Liver (tissue), 8 donors: ENCODE measurements at regions not wholly inside any gene's neighbourhood (a gene's known extent, or its start where the extent isn't known, plus 50 kb on each side); places are given as distances from the start of the nearest gene placed in this dataset.

Source experiments
- DNase-seq: peaks from one replicate; pipeline ENCODE4 v3.0.0-alpha.2; 2017; ENCODE audit warnings: low spot score
- H3K27ac ChIP-seq, 2 donors: one replicate each; pipeline ENCODE4 v1.7.0; 2013; ENCODE audit warnings: inconsistent platforms in 2 of 2, low read length in 2 of 2, control low read depth in 1 of 2, low read depth in 1 of 2, mild to moderate bottlenecking in 1 of 2
- H3K27me3 ChIP-seq, 4 donors: one replicate each; pipeline versions ENCODE4 v1.6.1 to v1.7.0; 2013; ENCODE audit warnings: low read length in 3 of 4, inconsistent platforms in 1 of 4, mild to moderate bottlenecking in 1 of 4, moderate library complexity in 1 of 4; ENCODE audit not compliant: control insufficient read depth in 4 of 4, insufficient read depth in 4 of 4
- H3K36me3 ChIP-seq, 4 donors: one replicate each; pipeline versions ENCODE4 v1.6.1 to v1.7.0; 2013; ENCODE audit warnings: low read length in 3 of 4, mild to moderate bottlenecking in 3 of 4, low read depth in 1 of 4, moderate library complexity in 1 of 4; ENCODE audit not compliant: control insufficient read depth in 4 of 4, insufficient read depth in 3 of 4
- H3K4me1 ChIP-seq, 4 donors: one replicate each; pipeline versions ENCODE4 v1.6.1 to v1.7.0; 2013; ENCODE audit warnings: low read length in 3 of 4, mild to moderate bottlenecking in 3 of 4, moderate library complexity in 1 of 4; ENCODE audit not compliant: control insufficient read depth in 4 of 4, insufficient read depth in 4 of 4
- H3K4me3 ChIP-seq, 3 donors: one replicate each; pipeline versions ENCODE4 v1.6.1 to v1.7.0; 2013; ENCODE audit warnings: low read length in 3 of 3, control low read depth in 1 of 3, low read depth in 1 of 3, mild to moderate bottlenecking in 1 of 3
- H3K9ac ChIP-seq, 2 donors: one replicate each; pipeline ENCODE4 v1.7.0; 2013; ENCODE audit warnings: low read length in 2 of 2, mild to moderate bottlenecking in 2 of 2, moderate library complexity in 2 of 2, control low read depth in 1 of 2, low read depth in 1 of 2
- H3K9me3 ChIP-seq, 4 donors: one replicate each; pipeline versions ENCODE4 v1.6.1 to v1.7.0; 2013; ENCODE audit warnings: low read length in 3 of 4; ENCODE audit not compliant: control insufficient read depth in 4 of 4
- EGR1 ChIP-seq, 2 donors: IDR thresholded peaks; 2 replicates each; pipeline ENCODE4 v1.6.1; 2016 to 2018; ENCODE audit warnings: antibody characterized with exemption in 2 of 2, low read depth in 2 of 2
- FOXA1 ChIP-seq: IDR thresholded peaks from 2 replicates; pipeline ENCODE4 v1.6.1; 2016; ENCODE audit warnings: antibody characterized with exemption
- FOXA2 ChIP-seq: IDR thresholded peaks from 2 replicates; pipeline ENCODE4 v1.6.1; 2016; ENCODE audit warnings: antibody characterized with exemption
- GABPA ChIP-seq, 2 donors: IDR thresholded peaks in 1 of 2; conservative IDR thresholded peaks in 1 of 2; 2 replicates each; pipeline ENCODE4 v1.6.1; 2016; ENCODE audit warnings: antibody characterized with exemption in 2 of 2, mild to moderate bottlenecking in 1 of 2, moderate library complexity in 1 of 2
- HNF4A ChIP-seq, 2 donors: conservative IDR thresholded peaks; 2 replicates each; pipeline ENCODE4 v1.6.1; 2016; ENCODE audit warnings: antibody characterized with exemption in 2 of 2, mild to moderate bottlenecking in 2 of 2
- HNF4G ChIP-seq: IDR thresholded peaks from 2 replicates; pipeline ENCODE4 v1.6.1; 2016; ENCODE audit warnings: antibody characterized with exemption
- JUND ChIP-seq, 2 donors: IDR thresholded peaks; 2 replicates each; pipeline ENCODE4 v1.6.1; 2016; ENCODE audit warnings: antibody characterized with exemption in 2 of 2
- MAX ChIP-seq: IDR thresholded peaks from 2 replicates; pipeline ENCODE4 v1.6.1; 2016; ENCODE audit warnings: antibody characterized with exemption
- NR2F2 ChIP-seq: IDR thresholded peaks from 2 replicates; pipeline ENCODE4 v1.6.1; 2016; ENCODE audit warnings: antibody characterized with exemption
- RAD21 ChIP-seq, 2 donors: IDR thresholded peaks; 2 replicates each; pipeline ENCODE4 v1.6.1; 2016; ENCODE audit warnings: antibody characterized with exemption in 2 of 2, mild to moderate bottlenecking in 2 of 2
- RXRA ChIP-seq, 2 donors: IDR thresholded peaks; 2 replicates each; pipeline ENCODE4 v1.6.1; 2017 to 2018; ENCODE audit warnings: antibody characterized with exemption in 2 of 2, mild to moderate bottlenecking in 1 of 2
- SP1 ChIP-seq: IDR thresholded peaks from 2 replicates; pipeline ENCODE4 v1.6.1; 2018; ENCODE audit warnings: antibody characterized with exemption, mild to moderate bottlenecking
- TAF1 ChIP-seq: conservative IDR thresholded peaks from 2 replicates; pipeline ENCODE4 v1.6.1; 2016; ENCODE audit warnings: antibody characterized with exemption, mild to moderate bottlenecking
- YY1 ChIP-seq: IDR thresholded peaks from 2 replicates; pipeline ENCODE4 v1.6.1; 2016; ENCODE audit warnings: antibody characterized with exemption, mild to moderate bottlenecking
- WGBS: extraction: QIAGEN DNeasy Blood & Tissue Kit; methylation state at CpG from one replicate; pipeline ENCODE4 v1.1.7; 2013; 5-methylcytosine and 5-hydroxymethylcytosine counted together
- TF ChIP-seq, protein P1 (sequence below): fragments of 150-350 bp; IDR thresholded peaks from 2 replicates; pipeline ENCODE4 v1.5.1; 2017; ENCODE audit warnings: improper control_type of control experiment, low read depth, low read length; ENCODE audit not compliant: missing input control
- TF ChIP-seq, protein P2 (sequence below): IDR thresholded peaks from 2 replicates; pipeline ENCODE4 v1.6.1; 2016; ENCODE audit warnings: antibody characterized with exemption
- TF ChIP-seq, protein P3 (sequence below): IDR thresholded peaks from 2 replicates; pipeline ENCODE4 v1.6.1; 2016; ENCODE audit warnings: antibody characterized with exemption
- TF ChIP-seq, protein P4 (sequence below): IDR thresholded peaks from 2 replicates; pipeline ENCODE4 v1.6.1; 2016; ENCODE audit warnings: antibody characterized with exemption, mild to moderate bottlenecking
- donor health status: healthy.
- donor health status: healthy.
- donor health status: healthy.
- donor health status: healthy.
- donor health status: healthy.

- no peaks in the 10 kb centered on the region for H3K36me3 ChIP-seq
- no peak overlapping the region for H3K4me3 ChIP-seq
- H3K9me3 ChIP-seq = no peaks in the 10 kb centered on the region
- WGBS = 76% methylated on average over 7 of the region's 7 CpGs
- H3K9ac ChIP-seq = no peak overlapping the region
- no peak overlapping the region for H3K27ac ChIP-seq
- no peaks in the 10 kb centered on the region for H3K27me3 ChIP-seq
- H3K4me1 ChIP-seq = no peaks in the 10 kb centered on the region
- DNase-seq = no peak
- TF ChIP-seq, protein P1, sequence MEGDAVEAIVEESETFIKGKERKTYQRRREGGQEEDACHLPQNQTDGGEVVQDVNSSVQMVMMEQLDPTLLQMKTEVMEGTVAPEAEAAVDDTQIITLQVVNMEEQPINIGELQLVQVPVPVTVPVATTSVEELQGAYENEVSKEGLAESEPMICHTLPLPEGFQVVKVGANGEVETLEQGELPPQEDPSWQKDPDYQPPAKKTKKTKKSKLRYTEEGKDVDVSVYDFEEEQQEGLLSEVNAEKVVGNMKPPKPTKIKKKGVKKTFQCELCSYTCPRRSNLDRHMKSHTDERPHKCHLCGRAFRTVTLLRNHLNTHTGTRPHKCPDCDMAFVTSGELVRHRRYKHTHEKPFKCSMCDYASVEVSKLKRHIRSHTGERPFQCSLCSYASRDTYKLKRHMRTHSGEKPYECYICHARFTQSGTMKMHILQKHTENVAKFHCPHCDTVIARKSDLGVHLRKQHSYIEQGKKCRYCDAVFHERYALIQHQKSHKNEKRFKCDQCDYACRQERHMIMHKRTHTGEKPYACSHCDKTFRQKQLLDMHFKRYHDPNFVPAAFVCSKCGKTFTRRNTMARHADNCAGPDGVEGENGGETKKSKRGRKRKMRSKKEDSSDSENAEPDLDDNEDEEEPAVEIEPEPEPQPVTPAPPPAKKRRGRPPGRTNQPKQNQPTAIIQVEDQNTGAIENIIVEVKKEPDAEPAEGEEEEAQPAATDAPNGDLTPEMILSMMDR = no peak
- TF ChIP-seq FOXA2 (no peak), RXRA (IDR thresholded peaks at IDR 0.05) (no peak), SP1 (no peak), FOXA1 (no peak), MAX (no peak), EGR1 (IDR thresholded peaks at IDR 0.05; ENCODE audit: low read depth in 2 of 2) (no peak), JUND (IDR thresholded peaks at IDR 0.05) (no peak), HNF4A (conservative IDR thresholded peaks at IDR 0.05) (no peak), YY1 (no peak), GABPA (IDR thresholded peaks at IDR 0.05 in 1 of 2, conservative IDR thresholded peaks at IDR 0.05 in 1 of 2) (no peak)
- TF ChIP-seq, protein P2, sequence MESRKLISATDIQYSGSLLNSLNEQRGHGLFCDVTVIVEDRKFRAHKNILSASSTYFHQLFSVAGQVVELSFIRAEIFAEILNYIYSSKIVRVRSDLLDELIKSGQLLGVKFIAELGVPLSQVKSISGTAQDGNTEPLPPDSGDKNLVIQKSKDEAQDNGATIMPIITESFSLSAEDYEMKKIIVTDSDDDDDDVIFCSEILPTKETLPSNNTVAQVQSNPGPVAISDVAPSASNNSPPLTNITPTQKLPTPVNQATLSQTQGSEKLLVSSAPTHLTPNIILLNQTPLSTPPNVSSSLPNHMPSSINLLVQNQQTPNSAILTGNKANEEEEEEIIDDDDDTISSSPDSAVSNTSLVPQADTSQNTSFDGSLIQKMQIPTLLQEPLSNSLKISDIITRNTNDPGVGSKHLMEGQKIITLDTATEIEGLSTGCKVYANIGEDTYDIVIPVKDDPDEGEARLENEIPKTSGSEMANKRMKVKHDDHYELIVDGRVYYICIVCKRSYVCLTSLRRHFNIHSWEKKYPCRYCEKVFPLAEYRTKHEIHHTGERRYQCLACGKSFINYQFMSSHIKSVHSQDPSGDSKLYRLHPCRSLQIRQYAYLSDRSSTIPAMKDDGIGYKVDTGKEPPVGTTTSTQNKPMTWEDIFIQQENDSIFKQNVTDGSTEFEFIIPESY = no peak
- TF ChIP-seq, protein P3, sequence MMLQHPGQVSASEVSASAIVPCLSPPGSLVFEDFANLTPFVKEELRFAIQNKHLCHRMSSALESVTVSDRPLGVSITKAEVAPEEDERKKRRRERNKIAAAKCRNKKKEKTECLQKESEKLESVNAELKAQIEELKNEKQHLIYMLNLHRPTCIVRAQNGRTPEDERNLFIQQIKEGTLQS = no peak
- TF ChIP-seq, protein P4, sequence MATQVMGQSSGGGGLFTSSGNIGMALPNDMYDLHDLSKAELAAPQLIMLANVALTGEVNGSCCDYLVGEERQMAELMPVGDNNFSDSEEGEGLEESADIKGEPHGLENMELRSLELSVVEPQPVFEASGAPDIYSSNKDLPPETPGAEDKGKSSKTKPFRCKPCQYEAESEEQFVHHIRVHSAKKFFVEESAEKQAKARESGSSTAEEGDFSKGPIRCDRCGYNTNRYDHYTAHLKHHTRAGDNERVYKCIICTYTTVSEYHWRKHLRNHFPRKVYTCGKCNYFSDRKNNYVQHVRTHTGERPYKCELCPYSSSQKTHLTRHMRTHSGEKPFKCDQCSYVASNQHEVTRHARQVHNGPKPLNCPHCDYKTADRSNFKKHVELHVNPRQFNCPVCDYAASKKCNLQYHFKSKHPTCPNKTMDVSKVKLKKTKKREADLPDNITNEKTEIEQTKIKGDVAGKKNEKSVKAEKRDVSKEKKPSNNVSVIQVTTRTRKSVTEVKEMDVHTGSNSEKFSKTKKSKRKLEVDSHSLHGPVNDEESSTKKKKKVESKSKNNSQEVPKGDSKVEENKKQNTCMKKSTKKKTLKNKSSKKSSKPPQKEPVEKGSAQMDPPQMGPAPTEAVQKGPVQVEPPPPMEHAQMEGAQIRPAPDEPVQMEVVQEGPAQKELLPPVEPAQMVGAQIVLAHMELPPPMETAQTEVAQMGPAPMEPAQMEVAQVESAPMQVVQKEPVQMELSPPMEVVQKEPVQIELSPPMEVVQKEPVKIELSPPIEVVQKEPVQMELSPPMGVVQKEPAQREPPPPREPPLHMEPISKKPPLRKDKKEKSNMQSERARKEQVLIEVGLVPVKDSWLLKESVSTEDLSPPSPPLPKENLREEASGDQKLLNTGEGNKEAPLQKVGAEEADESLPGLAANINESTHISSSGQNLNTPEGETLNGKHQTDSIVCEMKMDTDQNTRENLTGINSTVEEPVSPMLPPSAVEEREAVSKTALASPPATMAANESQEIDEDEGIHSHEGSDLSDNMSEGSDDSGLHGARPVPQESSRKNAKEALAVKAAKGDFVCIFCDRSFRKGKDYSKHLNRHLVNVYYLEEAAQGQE = no peak
These were observed 52.9 kb upstream of the IRX1 start for GRCh38 chr5:3542769-3543168.

DNA sequence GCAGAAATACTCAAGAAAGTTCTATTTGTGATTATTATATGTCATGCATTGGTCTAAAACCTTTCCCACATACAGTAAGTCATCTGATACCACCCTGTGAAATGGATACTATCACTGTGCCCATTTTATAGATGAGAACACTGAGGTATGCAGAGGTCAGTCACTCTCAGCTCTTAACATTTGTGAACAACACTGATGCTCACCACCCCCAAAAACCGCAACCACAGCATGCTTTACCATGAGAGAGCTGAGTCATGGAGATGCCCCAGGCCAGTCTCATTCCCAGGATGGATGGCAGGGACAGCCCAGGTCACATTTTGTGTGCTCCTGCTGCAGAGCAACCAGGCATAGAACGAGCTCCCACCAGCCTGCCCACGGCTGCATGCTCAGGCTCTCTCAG, 53.5 kb upstream of the IRX1 start:
- Histone ChIP-seq H3K4me1 (no peaks in the 10 kb centered on the region), H3K9ac (no peak overlapping the region), H3K27me3 (no peaks in the 10 kb centered on the region), H3K36me3 (no peaks in the 10 kb centered on the region), H3K9me3 (no peaks in the 10 kb centered on the region), H3K27ac (no peak overlapping the region), H3K4me3 (no peak overlapping the region)
- DNase-seq = no peak
- TF ChIP-seq, protein P1 = no peak
- no peak for TF ChIP-seq MAX
- TF ChIP-seq EGR1 (IDR thresholded peaks at IDR 0.05; ENCODE audit: low read depth in 2 of 2) = no peak
- no peak for TF ChIP-seq TAF1
- TF ChIP-seq NR2F2 = no peak
- no peak for TF ChIP-seq RAD21 (IDR thresholded peaks at IDR 0.05)
- no peak for TF ChIP-seq HNF4A (conservative IDR thresholded peaks at IDR 0.05)
- no peak for TF ChIP-seq GABPA (IDR thresholded peaks at IDR 0.05 in 1 of 2, conservative IDR thresholded peaks at IDR 0.05 in 1 of 2)
- TF ChIP-seq FOXA2 = no peak
- TF ChIP-seq, protein P2 = no peak
- TF ChIP-seq RXRA (IDR thresholded peaks at IDR 0.05) = no peak
- TF ChIP-seq YY1 = no peak
- no peak for TF ChIP-seq JUND (IDR thresholded peaks at IDR 0.05)
- TF ChIP-seq FOXA1 = no peak
- TF ChIP-seq HNF4G = no peak
- WGBS = 68% methylated on average over 3 of the region's 3 CpGs
